ELR (cell line): ENCODE measurements at regions not wholly inside any gene's neighbourhood (a gene's known extent, or its start where the extent isn't known, plus 50 kb on each side); places are given as distances from the start of the nearest gene placed in this dataset.
A peak's percentile ranks its signal among the peaks of the same experiment; 100 is the strongest.
"Not testable (repeated sequence)": the region's sequence is repeated elsewhere in the genome, so short reads cannot be mapped to it uniquely, and the experiment has no call there.

Experiments used
- DNase-seq: peaks from one replicate; pipeline ENCODE4 v3.0.0-alpha.2; 2015; ENCODE audit warnings: low read depth

DNA sequence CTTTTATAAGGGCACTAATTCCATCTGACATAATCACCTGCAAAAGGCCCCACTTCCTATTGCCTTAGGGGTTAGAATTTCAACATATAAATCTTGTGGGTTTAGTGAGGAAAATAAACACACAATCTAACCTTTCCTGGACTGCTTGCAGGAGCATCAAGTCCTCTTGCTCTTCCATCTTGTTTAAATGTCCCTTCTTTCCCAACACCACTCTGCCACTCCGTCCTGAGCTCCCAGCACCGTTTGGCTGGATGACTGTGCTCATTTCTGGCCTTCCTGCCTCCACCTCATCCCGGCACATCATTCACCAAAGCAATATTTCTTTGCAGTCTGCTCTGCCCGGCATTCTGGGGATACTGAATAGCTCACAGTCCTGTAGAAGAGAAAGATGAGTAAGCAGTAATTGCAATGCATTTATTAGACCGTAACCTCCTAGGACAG lies 247.8 kb downstream of the BCL2 start:
- peak; percentile 5 for DNase-seq

DNA sequence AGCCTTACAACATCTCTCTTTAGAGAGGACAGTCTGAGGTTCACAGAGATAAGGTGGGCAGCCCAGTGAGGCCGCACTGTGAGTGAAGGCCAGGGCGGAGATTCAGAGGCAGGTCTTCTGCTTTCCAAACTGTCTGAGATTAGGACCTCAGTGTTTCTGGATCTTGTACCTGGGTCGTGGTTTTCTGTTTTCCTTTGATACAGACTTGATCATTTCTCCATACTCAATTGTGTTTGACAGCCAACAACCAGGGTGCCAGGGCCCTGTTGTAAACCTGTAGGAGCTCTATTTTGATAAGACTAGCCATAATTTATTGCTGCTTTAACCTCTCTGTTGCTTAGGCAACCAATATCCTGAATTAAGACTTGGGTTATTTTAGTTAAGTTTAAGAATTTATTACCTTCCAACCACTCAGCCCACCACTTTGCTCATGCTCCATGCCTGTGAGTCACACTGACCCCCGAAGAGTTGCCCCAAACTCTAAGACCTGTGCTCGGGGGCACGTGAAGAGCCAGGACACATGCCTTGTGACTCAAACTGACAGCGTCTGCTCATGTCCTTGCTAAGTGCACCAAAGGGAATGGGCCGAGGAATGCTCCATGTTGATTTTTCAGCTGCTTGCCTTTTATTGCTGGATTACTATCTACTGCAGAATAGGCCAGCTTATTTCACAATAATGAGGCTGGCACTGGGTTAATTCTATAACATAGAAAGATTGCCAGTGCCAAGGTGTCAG lies 248.6 kb downstream of the BCL2 start:
- no peak for DNase-seq

DNA sequence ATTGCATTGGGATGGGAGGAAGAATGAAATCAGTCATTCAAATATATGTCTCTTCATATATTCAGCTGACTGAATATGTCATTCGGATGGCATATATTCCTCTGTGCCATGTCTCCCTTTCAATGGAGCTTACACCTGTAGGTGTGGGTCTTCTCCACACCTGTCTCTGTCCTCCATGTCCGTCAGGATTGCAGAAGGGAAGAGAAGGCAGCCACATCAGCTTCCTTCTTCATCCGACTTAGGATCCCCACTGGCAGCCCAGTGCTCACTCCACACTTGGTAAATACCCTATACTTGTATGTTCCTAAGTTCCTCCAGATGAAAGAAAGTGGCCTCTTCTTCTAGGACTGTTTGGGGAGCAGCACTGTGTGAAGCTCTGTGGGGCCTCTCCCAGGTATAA lies 250.1 kb downstream of the BCL2 start:
- no peak for DNase-seq

DNA sequence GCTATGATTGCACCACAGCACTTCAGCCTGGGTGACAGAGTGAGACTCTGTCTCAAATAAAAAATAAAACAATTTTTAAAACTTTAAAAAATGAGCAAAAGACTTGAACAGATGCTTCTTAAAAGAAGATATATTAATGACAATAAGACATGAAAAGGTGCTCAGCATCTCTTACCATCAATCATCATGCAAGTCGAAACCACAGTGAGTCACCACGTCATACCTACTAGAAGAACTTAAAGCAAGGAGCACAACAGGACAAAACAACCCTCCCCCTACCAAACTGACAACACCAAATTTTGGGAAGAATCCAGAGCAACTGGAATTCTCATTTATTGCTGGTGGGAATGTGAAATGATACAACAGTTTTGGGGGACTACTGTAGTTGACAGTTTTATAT lies 251.6 kb downstream of the BCL2 start:
- no peak for DNase-seq

DNA sequence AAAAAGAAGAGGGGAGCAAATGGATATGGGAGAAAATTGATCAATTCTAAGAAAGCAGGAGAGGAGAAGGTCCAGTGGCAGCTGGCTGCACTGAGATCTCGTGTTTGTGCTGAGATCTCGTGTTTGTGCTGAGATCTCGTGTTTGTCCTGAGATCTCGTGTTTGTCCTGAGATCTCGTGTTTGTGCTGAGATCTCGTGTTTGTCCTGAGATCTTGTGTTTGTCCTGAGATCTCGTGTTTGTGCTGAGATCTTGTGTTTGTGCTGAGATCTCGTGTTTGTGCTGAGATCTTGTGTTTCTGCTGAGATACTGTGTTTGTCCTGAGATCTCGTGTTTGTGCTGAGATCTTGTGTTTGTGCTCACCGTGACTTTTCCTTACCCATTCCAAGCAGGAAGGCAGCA lies 254.4 kb downstream of the BCL2 start:
- no peak for DNase-seq

DNA sequence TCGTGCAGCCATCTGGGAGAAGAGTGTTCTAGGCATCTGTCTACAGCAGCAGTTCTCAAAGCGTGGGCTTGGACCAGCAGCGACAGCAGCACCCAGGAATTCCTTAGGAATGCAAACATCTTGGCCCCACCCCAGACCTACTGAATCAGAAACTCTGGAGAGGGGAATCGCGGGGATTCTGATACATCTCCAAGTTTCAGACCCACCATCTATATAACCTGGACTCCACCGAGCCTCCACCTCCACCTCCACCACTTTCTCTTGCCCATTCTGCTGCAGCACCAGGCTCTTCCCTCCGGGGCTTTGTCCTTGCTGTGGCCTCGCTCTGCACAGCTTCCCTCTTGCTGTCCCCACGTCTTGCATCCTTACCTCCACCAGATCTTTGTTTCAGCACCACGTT lies 256.4 kb downstream of the BCL2 start:
- DNase-seq: peak; percentile 25

DNA sequence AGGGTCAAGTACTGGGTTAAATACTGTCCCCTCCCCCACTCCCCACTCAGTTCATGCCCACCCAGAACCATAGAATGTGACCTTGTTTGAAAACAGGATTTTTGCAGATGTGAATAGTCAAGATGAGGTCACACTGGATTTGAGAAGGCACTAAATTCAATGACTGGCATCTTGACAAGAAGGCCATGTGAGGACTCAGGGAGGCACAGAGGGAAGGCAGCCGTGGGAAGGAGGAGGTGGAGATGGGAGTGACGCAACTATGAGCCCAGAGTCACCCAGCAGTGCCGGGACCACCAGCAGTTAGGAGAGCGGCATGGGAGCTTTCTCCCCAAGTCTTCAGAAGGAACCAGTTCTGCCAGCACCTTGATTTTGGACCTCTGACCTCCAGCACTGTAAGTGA lies 257.3 kb downstream of the BCL2 start:
- no peak for DNase-seq

DNA sequence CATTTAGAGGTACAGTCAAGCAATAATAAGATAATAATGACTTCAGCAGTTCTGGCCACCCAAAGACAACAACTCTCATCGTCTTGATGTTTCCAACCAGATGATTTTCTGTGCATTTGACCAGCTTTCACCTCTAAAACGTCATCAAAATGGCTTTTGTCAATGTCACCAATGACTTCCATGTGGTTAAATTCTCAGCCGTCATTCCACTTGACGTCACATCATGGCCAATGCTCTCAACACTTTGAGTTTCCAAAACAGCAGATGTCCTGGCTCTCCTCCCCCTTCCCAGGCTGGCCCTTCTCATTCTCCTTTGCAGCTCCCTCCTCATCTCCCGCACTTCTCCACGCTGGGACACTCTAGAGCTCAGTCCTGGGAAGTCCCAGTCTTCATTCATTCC lies 258.3 kb downstream of the BCL2 start:
- DNase-seq: no peak

DNA sequence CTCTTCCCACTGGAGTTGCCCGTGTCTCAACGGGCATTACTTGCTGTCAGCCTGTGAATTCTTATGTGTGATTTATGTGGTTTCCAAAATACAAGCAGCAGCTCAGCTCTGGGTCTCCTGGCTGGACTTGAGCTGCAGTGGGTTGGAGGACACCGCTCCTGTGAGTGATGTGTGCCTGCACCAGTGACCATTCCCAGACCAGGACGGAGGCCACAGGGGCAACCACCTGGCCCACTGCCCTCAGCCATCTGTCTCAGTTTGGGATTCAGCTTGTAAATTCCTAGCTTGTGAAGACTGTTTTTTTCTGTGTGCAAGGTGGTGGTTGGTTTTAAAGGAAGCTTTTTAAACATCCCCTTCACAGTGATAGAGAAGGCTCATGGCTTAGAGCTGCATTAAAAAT lies 261.0 kb downstream of the BCL2 start:
- no peak for DNase-seq

DNA sequence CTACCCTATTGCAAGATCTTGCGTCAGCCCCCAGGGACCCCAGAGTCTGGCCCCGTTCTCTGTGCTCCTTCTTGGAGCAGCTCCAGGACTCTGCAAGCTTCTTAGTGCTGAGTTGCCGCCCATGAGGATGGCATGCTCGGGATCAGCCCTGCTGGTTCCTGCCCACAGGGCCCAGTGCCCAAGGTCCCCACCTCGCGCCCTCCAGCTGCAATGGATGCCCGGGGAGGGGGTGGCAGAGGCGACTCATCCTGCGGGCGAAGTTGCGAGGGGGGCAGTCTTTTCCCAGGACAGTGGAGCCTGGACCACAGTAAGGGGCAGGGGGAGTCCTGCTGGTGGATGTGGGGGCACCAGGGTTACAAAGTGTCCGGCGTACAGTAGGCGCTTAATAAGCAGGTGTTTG lies 261.9 kb downstream of the BCL2 start:
- DNase-seq: no peak

DNA sequence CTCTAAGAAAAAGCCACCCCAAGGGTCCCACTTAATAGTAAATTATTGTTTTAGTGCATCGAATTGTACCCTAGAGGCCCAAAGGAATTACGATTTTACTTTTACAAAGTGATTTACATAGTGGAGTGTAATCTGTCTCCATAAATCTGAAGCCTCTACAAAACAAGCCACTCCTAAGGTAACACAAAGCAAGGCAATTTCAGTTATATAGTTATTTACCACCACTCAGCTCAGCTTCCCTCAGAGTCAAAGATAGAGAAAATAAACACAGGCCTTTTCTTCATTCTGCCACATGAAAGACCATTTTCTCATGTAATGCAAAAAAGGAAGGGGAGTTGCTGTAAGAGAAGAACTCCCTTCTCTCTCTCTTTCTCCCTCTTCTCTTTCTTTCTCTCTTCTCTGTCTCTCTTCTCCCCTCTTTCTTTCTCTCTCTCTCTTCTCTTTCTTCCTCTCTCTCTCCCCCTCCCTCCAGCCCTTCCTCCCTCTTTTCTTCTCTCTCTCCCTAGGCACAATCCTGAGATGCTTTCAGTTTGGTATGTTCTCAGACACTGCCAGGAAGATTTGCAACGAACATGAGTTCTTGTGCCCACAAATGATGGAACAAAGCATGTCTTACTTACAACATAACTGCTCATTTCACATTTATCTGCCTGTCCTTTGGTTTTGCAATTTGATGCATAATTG lies 264.5 kb downstream of the BCL2 start:
- no peak for DNase-seq

DNA sequence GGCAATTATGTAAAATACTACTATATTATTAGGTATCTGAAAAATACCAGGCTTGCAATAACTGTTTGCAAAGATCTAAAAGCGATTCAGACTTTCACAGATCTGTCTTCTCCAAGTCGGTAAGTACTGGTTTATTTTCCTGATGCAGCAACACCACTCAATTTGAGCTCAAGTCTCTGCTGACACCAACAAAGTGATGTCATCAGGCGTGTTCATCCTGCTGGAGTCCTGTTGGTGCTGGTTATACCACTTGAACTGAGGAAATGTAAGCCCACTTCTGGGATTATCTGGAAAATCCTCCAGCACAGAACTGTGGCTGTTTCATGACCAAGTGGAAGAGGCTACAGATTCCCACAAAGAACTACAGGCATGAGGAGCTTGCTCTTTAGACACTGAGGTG lies 267.6 kb downstream of the BCL2 start:
- no peak for DNase-seq

DNA sequence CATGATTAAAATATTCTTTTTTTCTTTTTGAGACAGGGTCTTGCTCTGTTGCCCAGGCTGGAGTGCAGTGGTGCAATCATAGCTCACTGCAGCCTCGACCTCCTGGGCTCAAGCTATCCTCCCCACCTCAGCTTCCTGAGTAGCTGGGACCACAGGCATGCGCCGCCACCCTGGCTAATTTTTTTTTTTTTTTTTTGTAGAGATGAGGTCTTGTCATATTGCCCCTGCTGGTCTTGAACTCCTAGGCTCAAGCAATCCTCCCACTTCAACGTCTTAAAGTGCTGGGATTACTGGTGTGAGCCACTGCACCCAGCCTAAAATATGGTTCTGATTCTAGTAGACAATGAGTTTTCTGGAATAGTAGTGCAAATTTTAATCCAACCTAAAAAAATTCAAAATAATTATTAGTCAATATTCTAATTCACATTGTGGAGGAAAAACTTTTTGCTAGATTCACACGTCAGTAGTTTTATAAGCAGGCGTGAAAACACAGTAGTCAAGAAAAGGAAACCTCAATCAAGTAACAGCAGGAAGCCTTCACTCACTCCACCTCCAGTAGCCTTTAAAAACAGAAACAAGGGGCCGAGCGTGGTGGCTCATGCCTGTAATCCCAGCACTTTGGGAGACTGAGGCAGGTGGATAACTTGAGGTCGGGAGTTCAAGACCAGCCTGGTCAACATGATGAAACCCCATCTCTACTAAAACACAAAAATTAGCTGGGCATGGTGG lies 268.7 kb downstream of the BCL2 start:
- DNase-seq: not testable (repeated sequence)

DNA sequence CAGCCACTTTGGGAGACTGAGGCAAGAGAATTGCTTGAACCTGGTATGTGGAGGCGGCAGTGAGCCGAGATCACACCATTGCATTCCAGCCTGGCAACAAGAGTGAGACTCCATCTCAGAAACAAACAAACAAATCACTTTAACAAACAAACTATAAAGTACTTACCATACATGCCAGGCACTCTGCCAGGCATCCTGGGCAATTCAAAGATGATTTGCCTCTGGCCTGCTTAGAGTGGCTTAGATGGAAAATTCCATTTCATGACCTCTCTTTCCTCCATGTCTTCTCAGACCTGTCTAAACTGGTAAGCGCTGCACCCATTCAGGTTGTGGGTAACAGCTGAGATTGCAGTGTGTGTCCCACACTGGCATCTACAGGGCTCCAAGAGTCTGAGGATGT lies 273.2 kb downstream of the BCL2 start:
- no peak for DNase-seq

DNA sequence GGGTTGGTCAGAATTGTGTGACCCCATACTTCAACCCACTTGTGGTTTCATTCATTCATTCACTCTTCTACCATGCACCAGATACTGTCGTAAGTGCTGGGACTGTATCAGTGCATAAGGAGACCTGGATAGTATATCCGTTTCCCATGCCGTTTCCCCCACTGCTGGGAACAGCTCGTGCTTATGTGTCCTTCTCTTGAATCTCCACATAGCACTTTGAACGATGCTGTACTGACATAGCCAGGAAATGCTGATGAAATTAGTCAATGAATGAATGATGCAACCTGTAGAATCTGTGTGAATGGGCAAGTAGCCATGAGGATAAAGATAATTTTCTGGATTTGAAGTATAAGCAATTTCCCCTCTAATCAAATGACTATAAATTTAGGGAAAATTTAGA lies 276.1 kb downstream of the BCL2 start:
- peak; percentile 49 for DNase-seq

DNA sequence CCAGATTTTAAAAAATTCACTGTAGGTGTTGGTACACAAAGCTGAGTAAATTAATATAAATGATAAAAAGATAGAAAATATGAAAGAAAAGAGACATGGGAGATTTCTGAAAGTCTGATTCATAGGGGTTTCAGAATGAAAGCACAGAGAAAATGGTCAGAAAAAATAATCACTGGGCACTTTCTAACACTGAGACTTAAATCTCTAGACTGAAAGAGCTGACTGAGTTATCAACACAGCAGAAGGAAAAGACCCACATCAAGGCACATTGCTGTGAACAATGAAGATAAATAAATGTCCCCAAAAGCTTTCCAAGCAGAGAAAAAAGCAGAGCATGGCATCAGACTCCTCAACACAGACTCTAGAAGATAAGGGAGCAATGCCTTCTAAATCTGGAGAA lies 277.2 kb downstream of the BCL2 start:
- DNase-seq: no peak

DNA sequence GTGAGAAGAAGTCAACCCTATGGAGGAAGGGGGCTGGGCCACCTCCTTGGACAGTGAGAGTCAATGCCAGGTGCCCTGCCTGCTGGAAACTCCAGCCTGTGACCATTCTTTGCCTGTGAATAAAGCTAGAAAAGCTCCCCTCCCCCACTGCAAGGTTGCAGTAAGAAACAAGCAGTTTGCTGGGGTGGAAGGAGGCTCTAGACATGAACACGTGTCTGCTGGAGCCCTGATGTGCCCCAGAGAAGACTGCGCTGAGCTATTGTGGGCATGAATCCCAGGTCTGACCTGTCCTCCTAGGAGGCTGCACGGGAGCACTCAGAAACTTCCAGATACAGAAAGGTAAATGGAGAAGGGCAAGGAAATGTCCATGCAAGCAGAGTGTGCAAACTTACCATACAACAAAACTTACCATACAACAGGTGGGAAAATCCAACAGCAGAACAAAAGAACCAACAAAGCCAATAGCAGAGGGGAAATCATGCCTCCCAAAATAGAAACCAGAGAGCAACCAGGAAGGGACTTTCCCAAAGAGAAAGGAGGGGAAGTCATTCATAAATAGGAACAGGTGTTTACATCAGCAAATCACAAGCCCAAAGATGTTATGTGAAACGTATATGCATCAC lies 278.7 kb downstream of the BCL2 start:
- no peak for DNase-seq

DNA sequence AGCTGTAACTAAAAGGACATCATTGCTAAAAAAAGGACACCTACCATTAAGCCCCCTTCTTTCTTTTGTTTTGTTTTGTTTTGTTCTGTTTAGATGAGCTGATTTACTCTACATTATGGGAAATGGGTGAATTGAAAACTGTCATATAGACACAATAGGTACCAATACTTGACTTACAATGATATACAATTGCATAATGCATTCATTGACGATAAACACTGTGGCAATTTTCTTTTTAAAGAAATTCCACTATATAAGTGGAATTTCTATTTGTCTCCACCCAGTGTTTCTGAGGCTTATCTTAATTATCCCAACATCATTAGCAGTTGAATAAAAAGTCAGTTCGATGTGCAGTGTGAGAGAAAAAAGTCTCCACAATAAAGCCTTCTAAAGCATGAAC lies 282.1 kb downstream of the BCL2 start:
- no peak for DNase-seq

DNA sequence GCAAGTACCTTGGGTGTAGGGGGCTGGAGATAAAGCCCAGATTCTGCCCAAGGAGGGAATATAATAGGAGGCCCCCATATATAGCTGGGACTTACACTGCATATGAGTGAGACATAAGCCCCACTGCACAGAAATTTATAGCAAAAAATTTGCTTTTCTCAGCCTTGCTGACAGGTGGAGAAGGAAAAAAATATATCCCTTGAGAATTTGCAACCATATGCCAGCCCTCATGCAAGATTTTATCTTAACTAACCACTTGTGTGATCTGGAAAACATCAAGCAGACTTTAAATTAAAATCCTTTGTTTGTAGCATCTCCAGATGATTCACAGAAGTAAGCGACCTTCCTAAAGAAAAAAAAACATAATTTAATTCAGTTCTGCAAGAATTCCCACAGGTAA lies 288.2 kb downstream of the BCL2 start:
- DNase-seq: no peak
